ENCODE measurements at regions not wholly inside any gene's neighbourhood (a gene's known extent, or its start where the extent isn't known, plus 50 kb on each side); places are given as distances from the start of the nearest gene placed in this dataset.

- H3K4me1 Mint-ChIP-seq = no peaks in the 10 kb centered on the region
- no peak overlapping the region for H2AFZ ChIP-seq (ENCODE audit: insufficient read depth, low read depth, low read length, poor library complexity, severe bottlenecking)
- no peaks in the 10 kb centered on the region for H3K36me3 ChIP-seq (replicated peaks in 1 of 2; ENCODE audit: control insufficient read depth in 1 of 2, insufficient read depth in 2 of 2, low read length in 2 of 2)
- H3K27me3 ChIP-seq (ENCODE audit: control insufficient read depth in 2 of 2, insufficient read depth in 2 of 2, low read length in 2 of 2) = no peaks in the 10 kb centered on the region
- 88% methylated on average over 3 of the region's 5 CpGs for WGBS (ENCODE audit: insufficient coverage)
- no peaks in the 10 kb centered on the region for H4K20me1 ChIP-seq (ENCODE audit: insufficient read depth, low read length)
- H3K4me1 ChIP-seq (ENCODE audit: control insufficient read depth in 1 of 2, insufficient read depth in 2 of 2, low read length in 2 of 2) = no peaks in the 10 kb centered on the region
- no peaks in the 10 kb centered on the region for H3K36me3 Mint-ChIP-seq
- no peak overlapping the region for H3K9ac ChIP-seq (ENCODE audit: insufficient read depth, low read length, poor library complexity, severe bottlenecking)
- peaks cover 0 to 5% (median 0%) of the 10 kb centered on the region in 3 donors for H3K27me3 Mint-ChIP-seq (ENCODE audit: low read depth in 3 of 3)
- H3K4me2 ChIP-seq (replicated peaks; ENCODE audit: extremely low read depth, low read length, poor library complexity, severe bottlenecking) = no peak overlapping the region
- H3K4me3 ChIP-seq (replicated peaks in 1 of 3; ENCODE audit: low read depth in 2 of 3, low read length in 3 of 3) = no peak overlapping the region
- H3K9me3 ChIP-seq (replicated peaks in 1 of 2; ENCODE audit: control insufficient read depth in 1 of 2, insufficient read depth in 1 of 2, low read length in 2 of 2) = peaks cover 0 to 4% of the 10 kb centered on the region in 2 donors
- peaks cover 0 to 9% (median 2%) of the 10 kb centered on the region in 7 donors for H3K9me3 Mint-ChIP-seq
- H3K79me2 ChIP-seq (ENCODE audit: insufficient read depth, low read length) = no peaks in the 10 kb centered on the region
- H3K27ac ChIP-seq (ENCODE audit: low read depth in 1 of 2, low read length in 2 of 2) = no peak overlapping the region
- no peak for TF ChIP-seq CTCF (IDR thresholded peaks at IDR 0.05)
- H3K27ac Mint-ChIP-seq = no peak overlapping the region
- intact Hi-C loops (cut with micrococcal nuclease) = no loop called here
- DNase-seq = no peak
- H3K4me3 Mint-ChIP-seq = no peak overlapping the region
Measured at GRCh38 chr11:15544353-15544752, 429.6 kb downstream of the INSC start.

- peaks cover 0 to 3% of the 10 kb centered on the region in 2 donors for H3K27me3 ChIP-seq (ENCODE audit: control insufficient read depth in 2 of 2, insufficient read depth in 2 of 2, low read length in 2 of 2)
- H3K9ac ChIP-seq (ENCODE audit: insufficient read depth, low read length, poor library complexity, severe bottlenecking) = no peak overlapping the region
- no peak overlapping the region for H3K4me3 Mint-ChIP-seq
- H3K27ac Mint-ChIP-seq = no peak overlapping the region
- no peak overlapping the region for H3K4me2 ChIP-seq (replicated peaks; ENCODE audit: extremely low read depth, low read length, poor library complexity, severe bottlenecking)
- H3K9me3 Mint-ChIP-seq = peaks cover 0 to 7% (median 2%) of the 10 kb centered on the region in 7 donors
- no peak overlapping the region for H2AFZ ChIP-seq (ENCODE audit: insufficient read depth, low read depth, low read length, poor library complexity, severe bottlenecking)
- no peaks in the 10 kb centered on the region for H3K36me3 Mint-ChIP-seq
- H3K27me3 Mint-ChIP-seq (ENCODE audit: low read depth in 3 of 3) = peaks cover 0 to 5% (median 2%) of the 10 kb centered on the region in 3 donors
- H3K4me3 ChIP-seq (replicated peaks in 1 of 3; ENCODE audit: low read depth in 2 of 3, low read length in 3 of 3) = no peak overlapping the region
- no peak overlapping the region for H3K27ac ChIP-seq (ENCODE audit: low read depth in 1 of 2, low read length in 2 of 2)
- no peaks in the 10 kb centered on the region for H3K9me3 ChIP-seq (replicated peaks in 1 of 2; ENCODE audit: control insufficient read depth in 1 of 2, insufficient read depth in 1 of 2, low read length in 2 of 2)
- no peaks in the 10 kb centered on the region for H3K4me1 Mint-ChIP-seq
- H3K36me3 ChIP-seq (replicated peaks in 1 of 2; ENCODE audit: control insufficient read depth in 1 of 2, insufficient read depth in 2 of 2, low read length in 2 of 2) = no peaks in the 10 kb centered on the region
- no peak for TF ChIP-seq CTCF (IDR thresholded peaks at IDR 0.05)
- WGBS (ENCODE audit: insufficient coverage) = no CpG with 5 or more reads among the region's 3 CpGs
- no peaks in the 10 kb centered on the region for H4K20me1 ChIP-seq (ENCODE audit: insufficient read depth, low read length)
- intact Hi-C loops (cut with micrococcal nuclease) = no loop called here
- no peaks in the 10 kb centered on the region for H3K4me1 ChIP-seq (ENCODE audit: control insufficient read depth in 1 of 2, insufficient read depth in 2 of 2, low read length in 2 of 2)
- no peaks in the 10 kb centered on the region for H3K79me2 ChIP-seq (ENCODE audit: insufficient read depth, low read length)
- DNase-seq = no peak
Measured at GRCh38 chr11:15547685-15548084, 433.0 kb downstream of the INSC start.
